NCI-H526 (cell line): ENCODE measurements at regions not wholly inside any gene's neighbourhood (a gene's known extent, or its start where the extent isn't known, plus 50 kb on each side); places are given as distances from the start of the nearest gene placed in this dataset.
"Not testable (repeated sequence)": the region's sequence is repeated elsewhere in the genome, so short reads cannot be mapped to it uniquely, and the experiment has no call there.

Experiments used
- DNase-seq, 2 experiments: peaks; one replicate each; lab custom pipeline; 2025; lab: John Stamatoyannopoulos, UW

DNA sequence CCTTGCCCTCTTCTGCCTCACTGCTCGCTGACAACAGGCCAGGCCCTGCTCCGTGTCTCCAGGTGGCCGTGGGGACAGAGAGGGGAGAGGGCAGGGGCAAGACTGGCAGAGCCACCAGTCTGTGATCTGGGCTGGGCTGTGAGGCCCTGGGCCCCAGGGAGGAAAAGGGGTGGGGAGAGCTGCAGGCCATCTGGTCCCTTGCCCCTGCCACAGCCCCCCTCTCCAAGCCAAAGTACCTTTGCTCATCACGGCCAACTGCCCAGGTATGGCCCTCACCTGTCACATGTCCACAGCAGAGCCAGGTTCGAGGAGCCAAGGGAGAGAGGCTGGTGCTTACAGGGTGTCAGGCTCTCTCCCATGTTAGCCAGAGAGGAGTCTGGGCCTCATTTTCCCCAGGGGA is 91.4 kb upstream of the LHX1 start:
- DNase-seq = no peak

GRCh38 chr17:36846410-36847292 is 90.6 kb upstream of the LHX1 start:
- no peak for DNase-seq

DNA sequence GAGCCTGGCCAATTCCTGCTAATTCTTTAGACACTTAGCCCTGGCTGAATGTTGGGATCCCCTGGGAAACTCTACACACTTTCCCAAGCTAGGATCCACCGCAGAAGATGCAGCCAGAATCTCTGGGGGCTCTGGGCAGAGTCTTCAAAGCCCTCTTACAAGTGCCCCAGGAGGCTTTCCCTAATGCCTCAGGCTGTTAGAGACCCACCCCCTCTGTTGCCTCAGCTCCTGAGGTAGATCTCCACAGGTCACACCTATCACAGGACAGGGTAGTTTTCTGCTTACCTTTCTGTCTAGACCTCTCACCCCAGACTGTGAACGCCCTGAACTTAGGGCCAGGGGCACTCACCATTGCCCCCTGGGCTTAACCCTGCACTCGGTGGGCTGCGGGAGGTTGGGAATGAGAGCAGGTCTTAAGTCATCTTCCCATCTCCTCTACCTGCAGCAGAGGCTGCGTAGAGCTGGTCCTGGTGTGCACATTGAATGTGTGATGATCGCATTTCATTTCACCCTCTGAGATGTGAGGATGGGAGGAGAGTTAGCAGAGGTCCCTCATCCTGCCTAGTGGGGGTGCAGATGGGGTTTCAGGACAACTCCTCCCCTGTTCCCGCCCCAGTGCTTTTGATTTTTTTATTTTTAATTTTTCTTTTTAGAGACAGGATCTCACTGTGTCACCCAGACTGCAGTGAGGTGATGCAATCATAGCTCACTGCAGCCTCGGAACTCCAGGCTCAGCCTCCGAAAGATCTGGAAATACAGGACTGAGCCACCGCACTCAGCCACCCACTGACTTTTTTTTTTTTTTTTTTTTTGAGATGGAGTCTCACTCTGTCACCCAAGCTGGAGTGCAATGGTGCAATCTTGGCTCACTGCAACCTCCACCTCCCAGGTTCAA is 89.0 kb upstream of the LHX1 start:
- DNase-seq = no peak

DNA sequence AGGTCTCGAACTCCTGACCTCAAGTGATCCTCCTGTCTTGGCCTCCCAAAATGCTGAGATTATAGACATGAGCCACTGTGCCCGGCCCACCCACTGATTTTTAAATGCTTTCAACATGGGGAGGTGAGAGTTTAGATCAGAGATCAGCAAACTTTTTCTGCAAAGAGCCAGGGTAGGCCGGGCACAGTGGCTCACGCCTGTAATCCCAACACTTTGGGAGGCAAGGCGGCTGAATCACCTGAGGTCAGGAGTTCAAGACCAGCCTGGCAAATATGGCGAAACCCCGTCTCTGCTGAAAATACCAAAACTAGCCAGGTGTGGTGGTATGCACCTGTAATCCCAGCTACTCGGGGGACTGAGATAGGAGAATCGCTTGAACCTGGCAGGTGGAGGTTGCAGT is 88.3 kb upstream of the LHX1 start:
- DNase-seq = not testable (repeated sequence)

DNA sequence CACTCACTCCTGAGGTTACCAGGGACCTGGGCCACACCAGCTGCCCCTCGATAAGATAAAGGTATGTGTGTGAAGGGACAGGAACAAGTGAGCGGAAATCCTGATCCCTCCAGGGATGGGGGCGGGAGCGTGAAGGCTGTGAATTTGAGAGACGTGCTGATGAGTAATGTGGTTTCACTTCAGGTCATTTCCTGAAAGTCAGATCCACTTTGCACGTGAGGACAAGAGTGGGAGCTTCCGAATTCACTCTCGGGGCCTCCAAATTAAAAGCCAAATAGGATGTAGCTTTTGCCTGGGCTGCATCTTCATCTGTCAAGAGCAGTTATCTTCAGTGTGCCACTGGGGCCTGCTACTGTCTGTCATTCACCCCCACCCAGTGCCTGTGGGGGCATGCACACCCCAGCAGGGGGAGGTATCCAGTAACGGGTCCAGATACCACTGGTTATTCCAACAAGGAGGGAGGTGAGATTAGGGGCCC is 87.4 kb upstream of the LHX1 start:
- DNase-seq = no peak

GRCh38 chr17:36850790-36851189 is 86.5 kb upstream of the LHX1 start:
- no peak for DNase-seq

DNA sequence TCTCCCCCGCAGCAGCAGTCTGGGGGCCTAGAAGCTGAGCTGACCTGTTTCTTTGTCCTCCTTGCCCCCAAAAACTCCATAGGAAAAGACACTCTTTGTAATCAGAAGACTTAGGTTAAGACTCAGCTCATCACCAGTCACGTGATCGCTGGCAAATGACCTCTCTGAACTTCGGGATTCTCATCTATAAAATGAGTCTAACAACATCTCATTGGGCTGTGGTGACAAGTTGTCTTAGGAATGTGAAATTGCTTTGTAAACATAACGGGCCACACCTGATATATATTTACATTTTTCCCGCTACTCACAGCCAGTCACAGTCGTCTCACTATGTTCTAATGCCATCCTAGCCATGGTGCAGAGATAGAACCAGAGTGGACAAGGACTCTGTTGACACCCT is 86.0 kb upstream of the LHX1 start:
- DNase-seq = no peak

GRCh38 chr17:36852478-36852877 is 84.8 kb upstream of the LHX1 start:
- DNase-seq = not testable (repeated sequence)

GRCh38 chr17:36854982-36855381 is 82.3 kb upstream of the LHX1 start:
- no peak for DNase-seq

DNA sequence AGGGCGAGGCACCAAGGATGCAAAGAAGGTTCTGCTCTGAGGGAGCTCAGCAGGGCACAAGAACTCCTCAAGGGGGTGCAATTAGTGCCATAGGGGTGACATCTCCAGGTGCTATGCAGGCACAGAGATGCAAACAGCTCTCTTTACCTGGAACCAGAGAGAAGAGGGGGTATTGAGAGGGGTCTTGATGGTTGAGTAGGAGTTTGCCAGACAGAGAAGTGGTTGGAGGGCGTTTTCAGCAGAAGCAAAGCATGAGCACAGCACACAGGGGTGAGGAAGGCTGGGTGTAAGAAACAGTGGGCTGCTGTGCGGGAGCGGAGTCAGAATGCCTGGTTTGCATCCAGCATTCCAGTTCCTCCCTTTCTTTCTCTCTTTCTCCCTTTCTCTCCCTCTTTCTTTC is 81.8 kb upstream of the LHX1 start:
- DNase-seq = no peak

GRCh38 chr17:36856222-36856621 is 81.1 kb upstream of the LHX1 start:
- peak; percentile 73 to 75 for DNase-seq

DNA sequence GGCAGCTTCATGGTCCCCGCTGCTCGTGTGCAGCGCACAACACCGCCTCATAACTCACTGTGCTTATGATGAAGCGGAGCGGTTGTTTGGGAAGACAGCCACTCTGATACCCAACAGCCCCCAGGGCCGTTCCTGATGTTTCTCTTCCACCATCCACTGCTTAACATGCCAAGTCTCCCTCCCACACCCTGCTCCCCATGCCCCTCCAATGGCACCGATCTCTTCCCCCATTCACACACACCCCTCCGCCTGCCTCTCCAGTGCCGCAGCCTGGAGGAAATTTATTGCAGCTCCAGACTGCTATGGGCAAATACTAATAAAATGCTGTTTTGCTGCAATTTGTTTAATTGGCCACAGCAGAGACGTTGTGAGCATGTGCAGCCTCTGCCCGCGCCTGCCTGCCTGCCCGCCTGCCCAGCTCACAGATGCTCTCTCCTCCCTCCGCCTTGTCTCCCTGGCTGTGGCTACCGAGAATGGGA is 80.3 kb upstream of the LHX1 start:
- DNase-seq = peak; percentile 35 to 77

- DNase-seq = no peak
Measured at GRCh38 chr17:36857698-36858097, 79.6 kb upstream of the LHX1 start.

DNA sequence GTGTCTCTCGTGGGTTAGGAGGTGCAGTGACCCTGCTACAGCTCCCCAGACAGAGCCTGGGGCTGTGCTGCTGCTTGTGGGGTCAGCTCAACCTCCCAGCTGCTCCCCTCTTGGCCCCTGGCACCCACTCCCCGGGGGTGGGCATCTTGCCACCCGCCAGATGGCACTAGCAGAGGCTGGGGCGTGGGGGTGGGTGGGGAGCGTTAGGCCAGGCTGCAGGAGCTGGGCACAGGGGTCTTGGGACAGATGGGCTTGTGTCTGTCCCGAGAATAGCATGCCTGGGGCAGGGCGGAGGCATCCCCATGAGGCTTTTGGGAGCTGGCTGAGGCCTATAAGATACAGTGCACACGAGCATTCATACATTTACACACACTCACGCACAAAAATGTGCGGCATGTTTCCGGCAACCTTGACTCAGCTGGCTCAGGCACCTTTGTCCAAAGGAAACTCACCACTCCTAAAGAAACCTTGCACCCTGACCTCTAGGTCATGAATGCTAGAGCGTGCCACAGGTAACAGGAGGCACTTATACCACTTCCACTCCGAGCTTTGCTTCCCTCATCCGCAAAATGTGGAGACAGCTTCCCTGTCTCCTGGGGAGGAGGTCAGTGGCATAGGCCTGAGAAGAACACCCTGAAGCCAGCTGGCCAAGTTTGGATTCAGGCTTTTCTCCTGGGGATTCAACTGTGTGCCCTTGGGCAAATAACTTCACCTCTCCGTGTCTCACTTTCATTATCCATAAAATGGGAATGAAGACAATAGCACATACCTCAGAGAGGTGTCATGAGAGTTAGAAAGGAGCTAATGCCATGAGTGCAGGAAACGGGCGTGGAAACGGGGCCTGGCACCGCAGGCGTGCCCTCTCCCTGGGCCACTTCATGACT is 78.9 kb upstream of the LHX1 start:
- no peak for DNase-seq

- no peak for DNase-seq
Measured at GRCh38 chr17:36859003-36859300, 78.3 kb upstream of the LHX1 start.

- no peak for DNase-seq
Measured at GRCh38 chr17:36859706-36860105, 77.6 kb upstream of the LHX1 start.

DNA sequence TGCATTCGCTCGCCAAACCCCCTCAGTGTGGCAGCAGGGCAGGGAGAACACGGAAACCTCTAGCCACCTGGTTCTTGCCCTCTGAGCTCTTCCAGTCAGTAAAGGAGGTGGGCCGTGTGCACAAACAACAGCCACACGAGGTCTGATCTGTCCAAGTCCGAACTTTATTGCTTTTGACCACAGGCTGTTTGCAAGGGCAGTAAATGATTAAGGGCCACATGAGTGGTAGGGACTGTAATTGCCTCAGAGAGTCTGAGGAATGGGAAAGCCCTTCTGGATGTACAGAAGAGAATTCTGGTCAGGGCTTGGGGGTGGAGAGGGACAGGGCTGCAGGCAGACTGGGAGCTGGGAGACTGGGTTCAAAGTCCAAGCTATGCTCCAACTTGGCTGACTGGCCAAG is 75.7 kb upstream of the LHX1 start:
- no peak for DNase-seq

DNA sequence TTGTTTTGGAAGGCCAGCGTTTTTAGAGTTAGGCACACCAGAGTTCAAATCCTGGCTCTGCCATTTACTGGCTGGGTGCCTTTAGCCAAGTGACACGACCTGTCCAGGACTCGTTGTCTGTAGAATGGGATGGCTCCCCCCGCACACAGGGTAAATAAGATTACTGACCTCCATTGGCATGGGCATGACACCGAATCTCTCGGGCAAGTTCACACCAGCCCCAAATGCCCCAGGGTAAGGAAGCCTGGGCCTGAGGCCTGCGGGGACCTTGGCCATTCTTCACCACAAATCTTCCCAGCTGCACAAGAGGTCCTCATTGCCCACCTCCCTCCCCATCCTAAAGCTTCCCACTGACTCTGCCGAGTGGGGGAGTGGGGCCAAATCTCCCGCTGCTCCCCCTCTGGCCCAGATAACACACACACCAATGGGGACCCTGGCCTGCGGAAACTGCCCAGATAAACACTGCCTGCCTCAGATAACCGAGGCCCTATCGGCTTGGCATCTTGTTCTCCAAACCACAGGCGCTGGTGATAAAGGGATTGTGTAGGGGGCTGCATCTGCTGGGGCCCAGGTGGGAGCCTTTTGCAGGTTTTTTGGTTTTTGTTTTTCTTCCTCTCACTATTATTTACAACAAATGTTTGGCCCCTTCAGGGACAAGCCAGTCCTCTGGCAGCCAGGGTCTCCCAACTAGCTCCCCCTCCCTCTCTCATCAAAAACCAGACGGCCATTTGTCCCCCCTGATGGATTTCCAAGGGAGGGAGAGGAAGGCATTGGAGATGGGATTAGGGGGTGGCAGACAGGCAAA is 75.0 kb upstream of the LHX1 start:
- no peak for DNase-seq

DNA sequence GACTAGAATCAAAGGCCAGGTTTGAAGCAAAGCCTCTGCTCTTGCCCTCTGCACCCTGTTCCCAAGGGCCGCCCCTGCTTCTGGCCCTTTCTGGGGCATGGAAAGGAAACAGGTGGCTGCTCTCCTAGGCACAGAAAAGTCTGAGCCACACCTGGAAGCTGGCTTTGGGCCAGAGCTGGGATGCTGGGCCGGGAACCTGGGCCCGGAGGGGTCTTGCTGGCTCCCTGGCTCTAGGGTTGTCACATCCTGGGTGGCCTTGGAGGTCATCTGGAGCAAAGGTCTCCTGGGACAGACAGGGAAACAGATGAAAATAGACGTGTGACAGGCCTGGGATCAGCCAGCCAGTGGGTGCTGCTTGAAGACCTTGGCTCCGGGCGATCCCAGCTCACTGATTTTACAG is 74.1 kb upstream of the LHX1 start:
- no peak for DNase-seq

DNA sequence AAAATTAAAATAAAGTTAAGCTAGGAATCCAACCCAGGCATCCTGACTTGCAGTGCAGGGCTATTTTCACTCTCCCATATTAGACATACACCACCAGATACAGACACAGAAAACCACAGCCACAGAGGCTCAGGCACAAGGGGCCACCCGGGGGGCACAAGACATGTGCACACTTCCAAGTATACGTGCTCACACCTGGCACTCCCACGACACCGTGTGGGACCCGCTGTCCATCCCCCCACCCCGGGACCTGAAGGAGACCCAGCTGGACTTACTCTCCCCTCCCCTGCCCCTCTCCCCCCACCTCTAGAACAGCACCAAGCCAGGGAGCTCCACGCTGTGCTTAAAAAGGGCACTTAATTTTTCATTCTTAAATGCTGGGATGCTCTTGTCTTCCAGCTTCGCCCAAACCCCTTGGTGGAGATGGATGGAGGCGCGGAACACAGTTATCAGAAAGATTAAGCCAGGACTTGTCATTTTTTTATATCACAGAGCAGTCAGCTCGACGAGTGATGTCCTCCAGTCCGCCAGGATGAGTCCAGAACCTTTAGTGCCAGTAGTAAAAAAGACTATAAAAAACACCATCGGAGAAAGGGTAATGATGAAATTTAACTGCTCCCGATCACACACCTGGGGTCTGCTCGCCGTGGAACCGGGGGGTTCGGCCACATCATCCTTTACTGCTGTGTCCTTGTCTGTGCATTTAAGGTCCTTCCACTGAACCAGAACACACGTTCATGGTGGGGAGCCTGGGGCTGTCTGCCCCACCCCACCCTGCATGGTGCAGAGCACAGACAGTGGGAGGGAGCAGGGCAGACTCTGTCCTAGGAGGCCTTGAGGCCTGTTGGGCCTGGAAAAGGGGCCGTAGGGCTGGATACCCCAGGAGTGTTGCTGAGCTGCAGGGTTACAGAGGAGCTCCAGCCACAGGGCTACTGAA is 73.3 kb upstream of the LHX1 start:
- no peak for DNase-seq
